Endothelial cell of umbilical vein (primary cell): ENCODE measurements at regions not wholly inside any gene's neighbourhood (a gene's known extent, or its start where the extent isn't known, plus 50 kb on each side); places are given as distances from the start of the nearest gene placed in this dataset.

Experiments
- CTCF ChIP-seq, 2 donors: IDR thresholded peaks; 1 replicate in 1 of 2; 2 replicates in 1 of 2; pipeline ENCODE4 v1.5.1; 2011; ENCODE audit warnings: low read length in 2 of 2, mild to moderate bottlenecking in 2 of 2, moderate library complexity in 2 of 2, control low read depth in 1 of 2, inconsistent platforms in 1 of 2, low read depth in 1 of 2; ENCODE audit not compliant: insufficient read depth in 1 of 2; ENCODE audit errors: extremely low read depth in 1 of 2
- EZH2 ChIP-seq: IDR thresholded peaks from 2 replicates; pipeline ENCODE4 v1.6.1; 2012; ENCODE audit warnings: borderline replicate concordance, low read depth, mild to moderate bottlenecking, moderate library complexity, low read length, inconsistent platforms; ENCODE audit not compliant: severe bottlenecking
- FOS ChIP-seq: IDR thresholded peaks from 2 replicates; pipeline ENCODE4 v1.6.1; 2011; ENCODE audit warnings: mild to moderate bottlenecking, low read length, moderate library complexity, borderline replicate concordance; ENCODE audit not compliant: insufficient read depth
- MAX ChIP-seq: IDR thresholded peaks from 2 replicates; pipeline ENCODE4 v1.6.1; 2011; ENCODE audit not compliant: insufficient read depth, insufficient read length
- POLR2A ChIP-seq: IDR thresholded peaks from 2 replicates; pipeline ENCODE4 v1.6.1; 2012; ENCODE audit warnings: low read depth, mild to moderate bottlenecking, control low read depth, low read length
- POLR2AphosphoS5 ChIP-seq: IDR thresholded peaks from 2 replicates; pipeline ENCODE4 v1.6.1; 2012; ENCODE audit warnings: low read depth, mild to moderate bottlenecking, control low read depth, low read length, moderate library complexity; ENCODE audit not compliant: insufficient read depth

- TF ChIP-seq CTCF (IDR thresholded peaks at IDR 0.05; ENCODE audit: extremely low read depth in 1 of 2, insufficient read depth in 1 of 2, low read depth in 1 of 2, low read length in 2 of 2) (no peak), POLR2A (no peak), EZH2 (no peak), POLR2AphosphoS5 (no peak), FOS (no peak), MAX (no peak)
Measured at GRCh38 chr21:29477941-29478340, 179.2 kb downstream of the BACH1 start.
